ENCODE measurements at regions not wholly inside any gene's neighbourhood (a gene's known extent, or its start where the extent isn't known, plus 50 kb on each side); places are given as distances from the start of the nearest gene placed in this dataset.
"Not testable (repeated sequence)": the region's sequence is repeated elsewhere in the genome, so short reads cannot be mapped to it uniquely, and the experiment has no call there.

GRCh38 chr7:54115028-54115763 lies 427.0 kb upstream of the VSTM2A start:
- DNase-seq (ENCODE audit: low spot score) = no peak

- no peak for DNase-seq (ENCODE audit: low spot score)
Observed at GRCh38 chr7:54116956-54117355, 425.2 kb upstream of the VSTM2A start.

GRCh38 chr7:54129035-54129434 lies 413.1 kb upstream of the VSTM2A start:
- no peak for DNase-seq (ENCODE audit: low spot score)

GRCh38 chr7:54141576-54141975 lies 400.6 kb upstream of the VSTM2A start:
- DNase-seq (ENCODE audit: low spot score) = no peak

- no peak for DNase-seq (ENCODE audit: low spot score)
Observed at GRCh38 chr7:54145716-54146115, 396.5 kb upstream of the VSTM2A start.

GRCh38 chr7:54153462-54153861 lies 388.7 kb upstream of the VSTM2A start:
- no peak for DNase-seq (ENCODE audit: low spot score)

- DNase-seq (ENCODE audit: low spot score) = no peak
Observed at GRCh38 chr7:54159088-54159487, 383.1 kb upstream of the VSTM2A start.

- DNase-seq (ENCODE audit: low spot score) = no peak
Observed at GRCh38 chr7:54161621-54162020, 380.6 kb upstream of the VSTM2A start.

- DNase-seq (ENCODE audit: low spot score) = no peak
Observed at GRCh38 chr7:54166419-54166818, 375.8 kb upstream of the VSTM2A start.

GRCh38 chr7:54179321-54180029 lies 362.7 kb upstream of the VSTM2A start:
- no peak for DNase-seq (ENCODE audit: low spot score)

GRCh38 chr7:54180796-54181195 lies 361.4 kb upstream of the VSTM2A start:
- no peak for DNase-seq (ENCODE audit: low spot score)

GRCh38 chr7:54183055-54183454 lies 359.1 kb upstream of the VSTM2A start:
- DNase-seq (ENCODE audit: low spot score) = no peak

GRCh38 chr7:54186336-54186735 lies 355.8 kb upstream of the VSTM2A start:
- DNase-seq (ENCODE audit: low spot score) = no peak

GRCh38 chr7:54187886-54188685 lies 354.1 kb upstream of the VSTM2A start:
- no peak for DNase-seq (ENCODE audit: low spot score)

- no peak for DNase-seq (ENCODE audit: low spot score)
Observed at GRCh38 chr7:54188843-54189242, 353.3 kb upstream of the VSTM2A start.

- DNase-seq (ENCODE audit: low spot score) = no peak
Observed at GRCh38 chr7:54189330-54189729, 352.8 kb upstream of the VSTM2A start.

- no peak for DNase-seq (ENCODE audit: low spot score)
Observed at GRCh38 chr7:54201501-54201900, 340.7 kb upstream of the VSTM2A start.

- DNase-seq (ENCODE audit: low spot score) = no peak
Observed at GRCh38 chr7:54215424-54215823, 326.8 kb upstream of the VSTM2A start.

GRCh38 chr7:54226030-54226429 lies 316.1 kb upstream of the VSTM2A start:
- not testable (repeated sequence) for DNase-seq (ENCODE audit: low spot score)

GRCh38 chr7:54242776-54243175 lies 299.4 kb upstream of the VSTM2A start:
- DNase-seq (ENCODE audit: low spot score) = no peak

GRCh38 chr7:54245020-54245419 lies 297.2 kb upstream of the VSTM2A start:
- DNase-seq (ENCODE audit: low spot score) = no peak

GRCh38 chr7:54249686-54250085 lies 292.5 kb upstream of the VSTM2A start:
- no peak for DNase-seq (ENCODE audit: low spot score)
